ENCODE measurements at regions not wholly inside any gene's neighbourhood (a gene's known extent, or its start where the extent isn't known, plus 50 kb on each side); places are given as distances from the start of the nearest gene placed in this dataset.
A peak's percentile ranks its signal among the peaks of the same experiment; 100 is the strongest.

GRCh38 chr9:109914280-109915027 is 134.5 kb downstream of the PALM2AKAP2 start:
- H3K27me3 ChIP-seq (replicated peaks in 1 of 2; ENCODE audit: control insufficient read depth in 2 of 2, extremely low read depth in 1 of 2, insufficient read depth in 2 of 2, low read length in 1 of 2), result peaks cover 0 to 5% of the 10 kb centered on the region in 2 experiments
- ATAC-seq (replicated peaks in 1 of 4), result no peak
- no peak overlapping the region for H3K4me3 ChIP-seq (ENCODE audit: control insufficient read depth in 1 of 2, extremely low read depth in 1 of 2, low read length in 1 of 2)
- no peaks in the 10 kb centered on the region for H3K9me3 ChIP-seq
- no peaks in the 10 kb centered on the region for H3K36me3 ChIP-seq (ENCODE audit: control insufficient read depth in 2 of 2, extremely low read depth in 1 of 2, insufficient read depth in 1 of 2, low read length in 1 of 2)
- WGBS (ENCODE audit: insufficient coverage), result 93% methylated on average over 2 of the region's 4 CpGs
- H3K27ac Mint-ChIP-seq, result peak overlapping the region in 1 of 2 donors; percentile 12
- H3K4me3 Mint-ChIP-seq, result no peak overlapping the region
- DNase-seq, result no peak
- no peaks in the 10 kb centered on the region for H3K9me3 Mint-ChIP-seq
- no peak overlapping the region for H3K27ac ChIP-seq (ENCODE audit: low read length)
- no peaks in the 10 kb centered on the region for H3K36me3 Mint-ChIP-seq
- H3K4me1 Mint-ChIP-seq, result peaks cover 16 to 26% (median 22%) of the 10 kb centered on the region in 3 donors
- ChIA-PET CTCF (interaction anchor here in 1 of 2 donors (0.7 kb wide), 1 partner anchor 33 kb away, joined by 4 read pairs; no protein-coding TSS in a partner anchor), POLR2A (no interaction called here)
- peaks cover 0 to 5% of the 10 kb centered on the region in 2 donors for H3K27me3 Mint-ChIP-seq
- H3K4me1 ChIP-seq (ENCODE audit: control insufficient read depth in 1 of 2, extremely low read depth in 1 of 2, insufficient read depth in 2 of 2, low read length in 2 of 2), result peaks cover 10 to 13% of the 10 kb centered on the region in 2 experiments

DNA sequence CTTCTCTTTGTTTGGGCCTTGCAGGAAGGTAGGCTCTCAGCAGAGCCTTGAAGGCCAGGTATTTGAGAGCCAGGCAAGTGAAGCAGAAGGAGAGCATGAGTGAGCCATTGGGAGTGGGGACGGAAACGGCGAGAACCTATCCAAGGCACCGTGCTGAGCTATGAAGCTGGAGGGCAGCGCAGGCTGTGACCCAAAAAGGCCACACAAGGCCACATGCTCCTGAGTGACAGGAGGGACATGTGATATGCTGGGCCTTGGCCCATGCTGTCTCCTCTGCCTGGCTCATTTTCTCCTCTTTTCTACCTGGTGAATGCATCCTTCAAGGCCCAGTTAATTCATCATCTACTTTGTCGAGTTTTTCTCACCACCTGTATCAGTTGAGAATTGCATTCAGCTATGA is 136.3 kb downstream of the PALM2AKAP2 start:
- Histone ChIP-seq H3K4me1 (ENCODE audit: control insufficient read depth in 1 of 2, extremely low read depth in 1 of 2, insufficient read depth in 2 of 2, low read length in 2 of 2) (peaks cover 10 to 13% of the 10 kb centered on the region in 2 experiments), H3K9me3 (no peaks in the 10 kb centered on the region), H3K4me3 (ENCODE audit: control insufficient read depth in 1 of 2, extremely low read depth in 1 of 2, low read length in 1 of 2) (no peak overlapping the region), H3K27me3 (replicated peaks in 1 of 2; ENCODE audit: control insufficient read depth in 2 of 2, extremely low read depth in 1 of 2, insufficient read depth in 2 of 2, low read length in 1 of 2) (peaks cover 0 to 7% of the 10 kb centered on the region in 2 experiments), H3K27ac (ENCODE audit: low read length) (no peak overlapping the region), H3K36me3 (ENCODE audit: control insufficient read depth in 2 of 2, extremely low read depth in 1 of 2, insufficient read depth in 1 of 2, low read length in 1 of 2) (no peaks in the 10 kb centered on the region)
- DNase-seq, result no peak
- peaks cover 16 to 29% (median 22%) of the 10 kb centered on the region in 3 donors for H3K4me1 Mint-ChIP-seq
- WGBS (ENCODE audit: insufficient coverage), result 98% methylated on average over 6 of the region's 6 CpGs
- peaks cover 0 to 5% of the 10 kb centered on the region in 2 donors for H3K27me3 Mint-ChIP-seq
- ATAC-seq (replicated peaks in 1 of 4), result no peak
- no peaks in the 10 kb centered on the region for H3K36me3 Mint-ChIP-seq
- no peak overlapping the region for H3K4me3 Mint-ChIP-seq
- ChIA-PET POLR2A (no interaction called here), CTCF (no interaction called here)
- no peak overlapping the region for H3K27ac Mint-ChIP-seq
- H3K9me3 Mint-ChIP-seq, result no peaks in the 10 kb centered on the region

DNA sequence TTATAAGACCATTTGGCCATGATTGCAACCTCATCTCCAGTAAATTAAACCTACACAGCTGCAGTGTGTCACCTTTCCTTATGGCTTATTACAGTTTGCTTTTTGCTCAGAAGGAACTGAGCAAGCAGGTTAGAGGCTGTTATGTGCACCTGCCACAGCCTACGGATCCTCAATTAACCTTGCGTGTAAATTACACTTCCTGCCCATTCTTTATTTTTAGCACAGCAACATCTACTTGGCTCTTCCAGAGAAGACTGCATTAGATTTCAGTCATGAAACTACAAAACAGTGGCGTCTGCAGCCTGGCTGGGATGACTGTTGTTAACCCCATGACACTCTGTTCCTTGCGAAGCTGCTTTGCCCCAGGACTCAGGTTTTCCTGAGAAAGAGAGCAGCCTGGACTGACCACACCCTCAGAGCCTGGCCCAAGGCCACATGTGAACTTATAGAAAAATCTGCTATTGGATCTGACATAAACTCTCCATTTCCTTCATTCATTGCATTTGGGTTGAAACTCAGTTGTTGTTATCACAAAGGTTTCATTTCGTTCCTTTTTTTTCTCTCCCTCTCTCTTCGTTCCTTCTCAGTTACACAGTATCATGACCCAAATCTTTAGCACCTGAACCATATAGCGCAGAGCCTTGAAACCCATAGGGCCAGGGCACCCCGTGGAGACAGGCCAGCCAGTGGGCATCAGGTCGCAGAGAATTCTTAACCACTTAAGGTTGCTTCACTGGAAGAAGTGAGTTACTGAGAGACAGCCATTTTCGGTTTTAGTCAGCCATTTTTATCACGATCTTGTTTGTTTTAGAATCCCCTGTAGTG is 138.6 kb downstream of the PALM2AKAP2 start:
- peak in 3 of 35 experiments; percentile 1 to 24 (median 7) for DNase-seq
- no peaks in the 10 kb centered on the region for H3K9me3 ChIP-seq
- H3K27ac ChIP-seq (ENCODE audit: low read length), result peak overlapping the region; percentile 60
- Mint-ChIP-seq H3K27me3 (peaks cover 0 to 5% of the 10 kb centered on the region in 2 donors), H3K4me3 (peak overlapping the region; percentile 22 to 65 (median 57)), H3K27ac (peak overlapping the region; percentile 79 to 84), H3K9me3 (no peaks in the 10 kb centered on the region), H3K4me1 (peaks cover 16 to 27% (median 22%) of the 10 kb centered on the region in 3 donors), H3K36me3 (no peaks in the 10 kb centered on the region)
- peaks cover 0 to 7% of the 10 kb centered on the region in 2 experiments for H3K27me3 ChIP-seq (replicated peaks in 1 of 2; ENCODE audit: control insufficient read depth in 2 of 2, extremely low read depth in 1 of 2, insufficient read depth in 2 of 2, low read length in 1 of 2)
- peaks cover 10 to 13% of the 10 kb centered on the region in 2 experiments for H3K4me1 ChIP-seq (ENCODE audit: control insufficient read depth in 1 of 2, extremely low read depth in 1 of 2, insufficient read depth in 2 of 2, low read length in 2 of 2)
- ChIA-PET CTCF (no interaction called here), POLR2A (no interaction called here)
- no peaks in the 10 kb centered on the region for H3K36me3 ChIP-seq (ENCODE audit: control insufficient read depth in 2 of 2, extremely low read depth in 1 of 2, insufficient read depth in 1 of 2, low read length in 1 of 2)
- peak overlapping the region in 1 of 2 donors; percentile 22 for H3K4me3 ChIP-seq (ENCODE audit: control insufficient read depth in 1 of 2, extremely low read depth in 1 of 2, low read length in 1 of 2)
- 10% methylated on average over 7 of the region's 11 CpGs for WGBS (ENCODE audit: insufficient coverage)
- peak; percentile 58 to 88 (median 83) for ATAC-seq (replicated peaks in 1 of 4)

- H3K4me1 ChIP-seq (ENCODE audit: control insufficient read depth in 1 of 2, extremely low read depth in 1 of 2, insufficient read depth in 2 of 2, low read length in 2 of 2), result peaks cover 10 to 13% of the 10 kb centered on the region in 2 experiments
- Mint-ChIP-seq H3K27ac (peak overlapping the region in 1 of 2 donors; percentile 44), H3K36me3 (no peaks in the 10 kb centered on the region), H3K4me1 (peaks cover 16 to 26% (median 22%) of the 10 kb centered on the region in 3 donors), H3K4me3 (no peak overlapping the region), H3K9me3 (no peaks in the 10 kb centered on the region), H3K27me3 (peaks cover 0 to 5% of the 10 kb centered on the region in 2 donors)
- no peak for DNase-seq
- peaks cover 0 to 7% of the 10 kb centered on the region in 2 experiments for H3K27me3 ChIP-seq (replicated peaks in 1 of 2; ENCODE audit: control insufficient read depth in 2 of 2, extremely low read depth in 1 of 2, insufficient read depth in 2 of 2, low read length in 1 of 2)
- no peaks in the 10 kb centered on the region for H3K9me3 ChIP-seq
- POLR2A ChIA-PET, result no interaction called here
- ATAC-seq (replicated peaks in 1 of 4), result no peak
- no peaks in the 10 kb centered on the region for H3K36me3 ChIP-seq (ENCODE audit: control insufficient read depth in 2 of 2, extremely low read depth in 1 of 2, insufficient read depth in 1 of 2, low read length in 1 of 2)
- CTCF ChIA-PET, result no interaction called here
- H3K4me3 ChIP-seq (ENCODE audit: control insufficient read depth in 1 of 2, extremely low read depth in 1 of 2, low read length in 1 of 2), result no peak overlapping the region
- WGBS (ENCODE audit: insufficient coverage), result no CpG with 5 or more reads among the region's 2 CpGs
- H3K27ac ChIP-seq (ENCODE audit: low read length), result no peak overlapping the region
These were observed 139.9 kb downstream of the PALM2AKAP2 start for GRCh38 chr9:109919736-109920408.

GRCh38 chr9:109922617-109923470 is 142.8 kb downstream of the PALM2AKAP2 start:
- CTCF ChIA-PET, result interaction anchor here in 1 of 2 donors (0.6 to 1.1 kb wide), 2 partner anchors 10 to 229 kb away, joined by 3 to 5 read pairs; no protein-coding TSS in a partner anchor
- POLR2A ChIA-PET, result no interaction called here
- no CpG with 5 or more reads among the region's 2 CpGs for WGBS (ENCODE audit: insufficient coverage)

More at GRCh38 chr9:109922617-109923470, 142.8 kb downstream of the PALM2AKAP2 start:
- Histone ChIP-seq H3K36me3 (ENCODE audit: control insufficient read depth in 2 of 2, extremely low read depth in 1 of 2, insufficient read depth in 1 of 2, low read length in 1 of 2) (no peaks in the 10 kb centered on the region), H3K4me3 (ENCODE audit: control insufficient read depth in 1 of 2, extremely low read depth in 1 of 2, low read length in 1 of 2) (no peak overlapping the region), H3K4me1 (ENCODE audit: control insufficient read depth in 1 of 2, extremely low read depth in 1 of 2, insufficient read depth in 2 of 2, low read length in 2 of 2) (peaks cover 9% of the 10 kb centered on the region in 2 experiments), H3K27me3 (replicated peaks in 1 of 2; ENCODE audit: control insufficient read depth in 2 of 2, extremely low read depth in 1 of 2, insufficient read depth in 2 of 2, low read length in 1 of 2) (peaks cover 0 to 7% of the 10 kb centered on the region in 2 experiments), H3K9me3 (no peaks in the 10 kb centered on the region), H3K27ac (ENCODE audit: low read length) (no peak overlapping the region)
- Mint-ChIP-seq H3K9me3 (no peaks in the 10 kb centered on the region), H3K4me1 (peaks cover 12 to 21% (median 13%) of the 10 kb centered on the region in 3 donors), H3K27ac (no peak overlapping the region), H3K27me3 (no peaks in the 10 kb centered on the region), H3K4me3 (no peak overlapping the region), H3K36me3 (no peaks in the 10 kb centered on the region)
- no peak for ATAC-seq (replicated peaks in 1 of 4)
- DNase-seq, result no peak
